ENCODE measurements at regions not wholly inside any gene's neighbourhood (a gene's known extent, or its start where the extent isn't known, plus 50 kb on each side); places are given as distances from the start of the nearest gene placed in this dataset.

GRCh38 chr11:92681586-92681985 is 287.9 kb upstream of the MTNR1B start:
- Histone ChIP-seq H3K27ac (ENCODE audit: low read depth, low read length) (no peak overlapping the region), H3K36me3 (ENCODE audit: control insufficient read depth in 1 of 2, insufficient read depth in 2 of 2, low read length in 2 of 2) (no peaks in the 10 kb centered on the region), H3K9ac (ENCODE audit: low read depth in 1 of 2, low read length in 2 of 2) (no peak overlapping the region), H3K4me3 (ENCODE audit: low read depth in 1 of 2, low read length in 2 of 2) (no peak overlapping the region), H3K9me3 (ENCODE audit: control insufficient read depth in 1 of 2, low read length in 2 of 2) (no peaks in the 10 kb centered on the region), H3K27me3 (ENCODE audit: control insufficient read depth in 1 of 2, insufficient read depth in 2 of 2, low read length in 2 of 2) (no peaks in the 10 kb centered on the region), H3K4me1 (ENCODE audit: control insufficient read depth in 1 of 2, insufficient read depth in 2 of 2, low read length in 2 of 2) (no peaks in the 10 kb centered on the region)

- no peaks in the 10 kb centered on the region for H3K36me3 ChIP-seq (ENCODE audit: control insufficient read depth in 1 of 2, insufficient read depth in 2 of 2, low read length in 2 of 2)
- H3K9ac ChIP-seq (ENCODE audit: low read depth in 1 of 2, low read length in 2 of 2), result no peak overlapping the region
- no peaks in the 10 kb centered on the region for H3K4me1 ChIP-seq (ENCODE audit: control insufficient read depth in 1 of 2, insufficient read depth in 2 of 2, low read length in 2 of 2)
- H3K27me3 ChIP-seq (ENCODE audit: control insufficient read depth in 1 of 2, insufficient read depth in 2 of 2, low read length in 2 of 2), result no peaks in the 10 kb centered on the region
- no peak overlapping the region for H3K4me3 ChIP-seq (ENCODE audit: low read depth in 1 of 2, low read length in 2 of 2)
- no peaks in the 10 kb centered on the region for H3K9me3 ChIP-seq (ENCODE audit: control insufficient read depth in 1 of 2, low read length in 2 of 2)
- H3K27ac ChIP-seq (ENCODE audit: low read depth, low read length), result no peak overlapping the region
These were observed 287.3 kb upstream of the MTNR1B start for GRCh38 chr11:92682136-92682535.

- H3K36me3 ChIP-seq (ENCODE audit: control insufficient read depth in 1 of 2, insufficient read depth in 2 of 2, low read length in 2 of 2), result no peaks in the 10 kb centered on the region
- no peaks in the 10 kb centered on the region for H3K27me3 ChIP-seq (ENCODE audit: control insufficient read depth in 1 of 2, insufficient read depth in 2 of 2, low read length in 2 of 2)
- no peak overlapping the region for H3K9ac ChIP-seq (ENCODE audit: low read depth in 1 of 2, low read length in 2 of 2)
- no peak overlapping the region for H3K4me3 ChIP-seq (ENCODE audit: low read depth in 1 of 2, low read length in 2 of 2)
- H3K4me1 ChIP-seq (ENCODE audit: control insufficient read depth in 1 of 2, insufficient read depth in 2 of 2, low read length in 2 of 2), result no peaks in the 10 kb centered on the region
- no peak overlapping the region for H3K27ac ChIP-seq (ENCODE audit: low read depth, low read length)
- no peaks in the 10 kb centered on the region for H3K9me3 ChIP-seq (ENCODE audit: control insufficient read depth in 1 of 2, low read length in 2 of 2)
These were observed 286.5 kb upstream of the MTNR1B start for GRCh38 chr11:92682952-92683351.

GRCh38 chr11:92685049-92685448 is 284.4 kb upstream of the MTNR1B start:
- Histone ChIP-seq H3K27me3 (ENCODE audit: control insufficient read depth in 1 of 2, insufficient read depth in 2 of 2, low read length in 2 of 2) (no peaks in the 10 kb centered on the region), H3K9ac (ENCODE audit: low read depth in 1 of 2, low read length in 2 of 2) (no peak overlapping the region), H3K36me3 (ENCODE audit: control insufficient read depth in 1 of 2, insufficient read depth in 2 of 2, low read length in 2 of 2) (no peaks in the 10 kb centered on the region), H3K27ac (ENCODE audit: low read depth, low read length) (no peak overlapping the region), H3K4me1 (ENCODE audit: control insufficient read depth in 1 of 2, insufficient read depth in 2 of 2, low read length in 2 of 2) (no peaks in the 10 kb centered on the region), H3K4me3 (ENCODE audit: low read depth in 1 of 2, low read length in 2 of 2) (no peak overlapping the region), H3K9me3 (ENCODE audit: control insufficient read depth in 1 of 2, low read length in 2 of 2) (no peaks in the 10 kb centered on the region)

GRCh38 chr11:92687724-92688123 is 281.7 kb upstream of the MTNR1B start:
- H3K4me1 ChIP-seq (ENCODE audit: control insufficient read depth in 1 of 2, insufficient read depth in 2 of 2, low read length in 2 of 2), result no peaks in the 10 kb centered on the region
- H3K4me3 ChIP-seq (ENCODE audit: low read depth in 1 of 2, low read length in 2 of 2), result no peak overlapping the region
- no peaks in the 10 kb centered on the region for H3K9me3 ChIP-seq (ENCODE audit: control insufficient read depth in 1 of 2, low read length in 2 of 2)
- H3K27ac ChIP-seq (ENCODE audit: low read depth, low read length), result no peak overlapping the region
- H3K27me3 ChIP-seq (ENCODE audit: control insufficient read depth in 1 of 2, insufficient read depth in 2 of 2, low read length in 2 of 2), result no peaks in the 10 kb centered on the region
- H3K9ac ChIP-seq (ENCODE audit: low read depth in 1 of 2, low read length in 2 of 2), result no peak overlapping the region
- H3K36me3 ChIP-seq (ENCODE audit: control insufficient read depth in 1 of 2, insufficient read depth in 2 of 2, low read length in 2 of 2), result no peaks in the 10 kb centered on the region

- H3K4me3 ChIP-seq (ENCODE audit: low read depth in 1 of 2, low read length in 2 of 2), result no peak overlapping the region
- H3K4me1 ChIP-seq (ENCODE audit: control insufficient read depth in 1 of 2, insufficient read depth in 2 of 2, low read length in 2 of 2), result no peaks in the 10 kb centered on the region
- no peaks in the 10 kb centered on the region for H3K36me3 ChIP-seq (ENCODE audit: control insufficient read depth in 1 of 2, insufficient read depth in 2 of 2, low read length in 2 of 2)
- H3K9ac ChIP-seq (ENCODE audit: low read depth in 1 of 2, low read length in 2 of 2), result no peak overlapping the region
- no peak overlapping the region for H3K27ac ChIP-seq (ENCODE audit: low read depth, low read length)
- no peaks in the 10 kb centered on the region for H3K27me3 ChIP-seq (ENCODE audit: control insufficient read depth in 1 of 2, insufficient read depth in 2 of 2, low read length in 2 of 2)
- no peaks in the 10 kb centered on the region for H3K9me3 ChIP-seq (ENCODE audit: control insufficient read depth in 1 of 2, low read length in 2 of 2)
These were observed 281.0 kb upstream of the MTNR1B start for GRCh38 chr11:92688416-92688815.

GRCh38 chr11:92692826-92693546 is 276.5 kb upstream of the MTNR1B start:
- no peaks in the 10 kb centered on the region for H3K9me3 ChIP-seq (ENCODE audit: control insufficient read depth in 1 of 2, low read length in 2 of 2)
- no peak overlapping the region for H3K27ac ChIP-seq (ENCODE audit: low read depth, low read length)
- H3K4me3 ChIP-seq (ENCODE audit: low read depth in 1 of 2, low read length in 2 of 2), result no peak overlapping the region
- H3K27me3 ChIP-seq (ENCODE audit: control insufficient read depth in 1 of 2, insufficient read depth in 2 of 2, low read length in 2 of 2), result no peaks in the 10 kb centered on the region
- no peaks in the 10 kb centered on the region for H3K4me1 ChIP-seq (ENCODE audit: control insufficient read depth in 1 of 2, insufficient read depth in 2 of 2, low read length in 2 of 2)
- no peak overlapping the region for H3K9ac ChIP-seq (ENCODE audit: low read depth in 1 of 2, low read length in 2 of 2)
- no peaks in the 10 kb centered on the region for H3K36me3 ChIP-seq (ENCODE audit: control insufficient read depth in 1 of 2, insufficient read depth in 2 of 2, low read length in 2 of 2)

GRCh38 chr11:92696076-92696475 is 273.4 kb upstream of the MTNR1B start:
- Histone ChIP-seq H3K9ac (ENCODE audit: low read depth in 1 of 2, low read length in 2 of 2) (no peak overlapping the region), H3K4me3 (ENCODE audit: low read depth in 1 of 2, low read length in 2 of 2) (no peak overlapping the region), H3K9me3 (ENCODE audit: control insufficient read depth in 1 of 2, low read length in 2 of 2) (no peaks in the 10 kb centered on the region), H3K36me3 (ENCODE audit: control insufficient read depth in 1 of 2, insufficient read depth in 2 of 2, low read length in 2 of 2) (no peaks in the 10 kb centered on the region), H3K27me3 (ENCODE audit: control insufficient read depth in 1 of 2, insufficient read depth in 2 of 2, low read length in 2 of 2) (no peaks in the 10 kb centered on the region), H3K4me1 (ENCODE audit: control insufficient read depth in 1 of 2, insufficient read depth in 2 of 2, low read length in 2 of 2) (no peaks in the 10 kb centered on the region), H3K27ac (ENCODE audit: low read depth, low read length) (no peak overlapping the region)

GRCh38 chr11:92697461-92698312 is 271.8 kb upstream of the MTNR1B start:
- Histone ChIP-seq H3K9ac (ENCODE audit: low read depth in 1 of 2, low read length in 2 of 2) (no peak overlapping the region), H3K36me3 (ENCODE audit: control insufficient read depth in 1 of 2, insufficient read depth in 2 of 2, low read length in 2 of 2) (no peaks in the 10 kb centered on the region), H3K4me1 (ENCODE audit: control insufficient read depth in 1 of 2, insufficient read depth in 2 of 2, low read length in 2 of 2) (no peaks in the 10 kb centered on the region), H3K4me3 (ENCODE audit: low read depth in 1 of 2, low read length in 2 of 2) (no peak overlapping the region), H3K27ac (ENCODE audit: low read depth, low read length) (no peak overlapping the region), H3K27me3 (ENCODE audit: control insufficient read depth in 1 of 2, insufficient read depth in 2 of 2, low read length in 2 of 2) (no peaks in the 10 kb centered on the region), H3K9me3 (ENCODE audit: control insufficient read depth in 1 of 2, low read length in 2 of 2) (no peaks in the 10 kb centered on the region)

GRCh38 chr11:92698742-92699141 is 270.7 kb upstream of the MTNR1B start:
- Histone ChIP-seq H3K27me3 (ENCODE audit: control insufficient read depth in 1 of 2, insufficient read depth in 2 of 2, low read length in 2 of 2) (no peaks in the 10 kb centered on the region), H3K36me3 (ENCODE audit: control insufficient read depth in 1 of 2, insufficient read depth in 2 of 2, low read length in 2 of 2) (no peaks in the 10 kb centered on the region), H3K4me3 (ENCODE audit: low read depth in 1 of 2, low read length in 2 of 2) (no peak overlapping the region), H3K27ac (ENCODE audit: low read depth, low read length) (no peak overlapping the region), H3K9me3 (ENCODE audit: control insufficient read depth in 1 of 2, low read length in 2 of 2) (no peaks in the 10 kb centered on the region), H3K4me1 (ENCODE audit: control insufficient read depth in 1 of 2, insufficient read depth in 2 of 2, low read length in 2 of 2) (no peaks in the 10 kb centered on the region), H3K9ac (ENCODE audit: low read depth in 1 of 2, low read length in 2 of 2) (no peak overlapping the region)
